Fibroblast of skin of scalp (primary cell): ENCODE measurements at regions not wholly inside any gene's neighbourhood (a gene's known extent, or its start where the extent isn't known, plus 50 kb on each side); places are given as distances from the start of the nearest gene placed in this dataset.
"Not testable (repeated sequence)": the region's sequence is repeated elsewhere in the genome, so short reads cannot be mapped to it uniquely, and the experiment has no call there.

Experiments
- DNase-seq: peaks from one replicate; pipeline ENCODE4 v3.0.0-alpha.2; 2013

DNA sequence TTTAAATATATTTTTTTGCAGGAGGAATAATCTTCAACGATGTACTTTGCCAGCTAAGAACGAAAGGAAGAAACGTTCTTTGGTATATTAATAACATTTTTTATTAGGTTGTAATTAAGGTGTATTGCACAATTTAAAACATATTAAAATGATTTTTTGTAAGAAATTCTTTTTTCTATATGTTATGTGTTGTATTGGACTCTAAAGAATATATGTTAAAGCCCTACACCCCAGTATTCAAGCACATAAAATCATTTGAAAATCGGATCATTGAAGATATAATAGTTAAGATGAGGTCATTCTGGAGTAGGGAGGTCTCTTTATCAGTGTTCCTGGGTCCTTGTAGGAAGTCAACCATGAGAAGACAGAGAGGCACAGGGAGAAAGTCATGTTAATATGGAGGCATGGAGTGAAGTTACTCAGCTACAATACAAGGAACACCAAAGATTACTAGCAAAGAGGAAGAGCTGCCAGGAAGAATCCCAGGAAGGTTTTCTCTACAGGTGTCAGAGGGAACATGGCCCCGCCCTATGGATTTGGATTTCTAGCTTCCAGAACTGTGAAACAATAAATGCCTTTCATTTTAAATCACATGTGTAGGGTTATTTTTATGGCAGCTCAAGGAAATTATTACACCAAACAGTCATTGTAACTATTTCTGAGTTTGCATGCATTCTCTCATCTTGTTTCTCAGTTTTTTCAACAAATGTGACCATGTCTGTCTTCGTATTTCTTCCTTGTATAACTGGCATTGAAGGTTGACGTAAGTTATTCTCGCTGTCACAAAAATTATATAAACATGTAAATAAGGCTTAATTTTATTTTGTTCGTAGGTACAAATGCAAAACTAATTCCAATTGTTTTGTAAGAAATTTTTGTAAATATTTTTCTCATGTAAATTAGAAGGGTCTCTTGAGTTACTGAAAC lies 75.4 kb upstream of the VPREB1 start:
- DNase-seq: no peak

DNA sequence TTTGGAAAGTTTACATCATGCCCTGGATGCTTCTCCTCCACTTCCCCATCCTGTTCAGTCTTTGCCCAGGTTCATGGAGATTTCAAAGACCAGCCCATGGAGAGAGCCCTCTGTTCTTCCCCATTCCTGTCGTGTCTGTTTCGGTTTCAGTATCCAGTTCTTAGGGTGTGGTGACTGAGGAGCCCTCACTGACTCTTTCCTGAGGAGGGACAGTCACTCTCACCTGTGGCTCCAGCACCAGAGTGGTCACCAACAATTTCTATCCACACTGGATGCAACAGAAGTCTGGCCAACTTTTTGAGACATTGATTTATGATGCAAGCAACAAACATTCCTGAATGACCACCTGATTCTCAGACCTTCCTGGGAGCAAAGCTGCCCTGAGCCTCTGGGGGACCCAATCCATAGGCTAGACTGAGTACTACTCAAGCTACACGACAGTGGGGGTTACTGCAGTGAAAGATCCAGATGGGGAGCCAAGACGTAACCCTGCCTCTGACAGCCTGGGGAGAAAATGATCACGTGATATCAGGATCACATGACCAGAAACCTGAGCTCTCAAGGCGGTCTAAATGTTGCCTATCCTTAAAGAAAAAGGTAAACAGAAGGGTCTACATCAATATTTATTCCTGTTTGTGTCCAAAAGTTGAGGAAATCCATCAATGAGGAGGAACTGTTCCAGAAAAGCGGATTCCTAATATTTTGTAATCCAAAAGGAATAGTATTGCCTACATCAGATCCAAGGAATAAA lies 76.2 kb upstream of the VPREB1 start:
- DNase-seq: peak; percentile 28

DNA sequence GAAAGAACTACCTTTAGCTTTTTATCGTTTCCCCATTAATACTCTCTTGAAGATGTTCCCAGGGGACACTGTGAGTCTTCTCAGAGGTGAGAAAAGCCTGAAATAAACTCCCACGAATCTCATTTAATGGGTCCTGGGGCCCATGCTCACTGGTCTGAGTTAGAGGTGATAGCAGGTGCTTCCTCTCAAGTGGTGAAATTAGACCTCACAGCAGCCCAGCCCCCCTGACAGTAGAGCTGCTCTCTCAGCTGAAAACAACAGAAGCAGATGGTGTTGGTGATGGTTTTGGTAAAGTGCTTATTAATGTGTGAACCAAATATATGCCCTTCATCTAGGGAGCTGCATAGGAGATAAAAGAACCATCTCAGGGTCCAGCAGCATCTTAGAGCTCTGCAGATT lies 76.8 kb upstream of the VPREB1 start:
- DNase-seq: no peak

DNA sequence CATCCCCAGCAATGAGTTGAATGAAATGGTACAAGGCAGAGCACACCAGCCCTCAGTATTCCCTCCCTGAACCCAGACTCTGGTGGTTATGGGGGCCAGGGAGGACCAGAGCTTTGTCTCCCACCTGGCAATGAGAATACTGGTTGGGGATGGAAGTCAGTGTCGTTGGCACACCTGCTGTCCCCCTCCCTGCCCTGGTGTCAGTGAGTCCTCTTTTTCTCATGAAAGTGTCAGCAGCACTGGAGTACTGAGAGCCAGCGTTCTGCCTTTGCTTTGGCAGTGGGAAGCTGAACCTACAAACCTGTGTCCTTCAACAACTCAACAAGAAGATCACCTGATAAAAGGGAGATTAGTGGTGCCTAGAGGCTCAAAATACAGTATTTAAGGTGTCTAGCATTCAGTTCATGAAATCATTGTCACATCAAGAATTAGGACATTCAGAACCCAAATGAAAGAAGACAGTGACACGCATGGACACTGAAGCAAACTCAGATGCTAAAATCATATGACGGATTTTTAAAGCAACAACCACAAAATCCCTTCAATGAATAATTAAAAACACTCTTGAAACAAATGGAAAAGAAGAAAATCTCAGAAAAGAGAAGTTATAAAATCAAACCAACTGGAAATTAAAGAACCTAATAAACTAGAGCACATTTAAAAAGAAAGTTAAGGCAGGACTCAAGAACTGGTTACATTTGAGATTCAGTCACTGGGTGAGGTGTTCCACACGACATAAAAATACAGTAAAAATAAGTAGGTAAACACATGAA lies 77.5 kb upstream of the VPREB1 start:
- no peak for DNase-seq

DNA sequence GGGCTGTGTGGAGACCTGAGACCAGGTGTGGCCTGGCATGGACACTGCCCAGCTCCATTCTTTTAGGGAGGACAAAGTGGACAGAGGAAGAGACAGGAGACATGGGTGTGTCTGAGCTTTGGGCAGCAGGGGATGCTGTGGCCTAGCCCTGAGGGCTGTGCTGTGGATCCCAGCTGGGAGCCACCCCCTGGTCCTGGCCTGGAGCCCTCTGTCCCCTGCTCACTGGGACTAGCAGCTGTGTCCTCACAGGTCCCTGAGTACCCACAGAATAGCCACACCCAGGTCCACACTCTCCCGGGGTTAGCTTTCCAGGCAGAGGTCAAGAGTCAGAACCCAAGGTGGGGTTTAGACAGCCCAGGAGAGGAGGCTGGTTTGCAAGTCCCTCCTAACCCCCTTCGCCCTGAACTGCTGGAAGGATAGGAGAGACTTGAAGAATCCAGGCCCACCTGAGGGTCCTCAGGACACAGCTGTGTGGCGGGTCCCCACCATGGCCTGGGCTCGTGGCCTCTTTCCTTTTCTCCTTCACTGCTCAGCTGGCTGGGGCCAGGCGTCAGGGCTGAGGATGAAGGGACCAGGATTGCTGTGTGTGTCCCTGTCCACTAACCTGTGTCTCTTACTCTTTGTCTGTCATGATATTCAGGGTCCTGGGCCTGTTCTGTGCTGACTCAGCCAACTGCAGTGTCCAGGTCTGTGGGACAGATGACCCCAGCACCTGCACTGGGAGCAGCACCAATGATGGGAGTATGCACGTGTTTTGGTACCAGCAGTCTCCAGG lies 78.5 kb upstream of the VPREB1 start:
- DNase-seq: no peak

DNA sequence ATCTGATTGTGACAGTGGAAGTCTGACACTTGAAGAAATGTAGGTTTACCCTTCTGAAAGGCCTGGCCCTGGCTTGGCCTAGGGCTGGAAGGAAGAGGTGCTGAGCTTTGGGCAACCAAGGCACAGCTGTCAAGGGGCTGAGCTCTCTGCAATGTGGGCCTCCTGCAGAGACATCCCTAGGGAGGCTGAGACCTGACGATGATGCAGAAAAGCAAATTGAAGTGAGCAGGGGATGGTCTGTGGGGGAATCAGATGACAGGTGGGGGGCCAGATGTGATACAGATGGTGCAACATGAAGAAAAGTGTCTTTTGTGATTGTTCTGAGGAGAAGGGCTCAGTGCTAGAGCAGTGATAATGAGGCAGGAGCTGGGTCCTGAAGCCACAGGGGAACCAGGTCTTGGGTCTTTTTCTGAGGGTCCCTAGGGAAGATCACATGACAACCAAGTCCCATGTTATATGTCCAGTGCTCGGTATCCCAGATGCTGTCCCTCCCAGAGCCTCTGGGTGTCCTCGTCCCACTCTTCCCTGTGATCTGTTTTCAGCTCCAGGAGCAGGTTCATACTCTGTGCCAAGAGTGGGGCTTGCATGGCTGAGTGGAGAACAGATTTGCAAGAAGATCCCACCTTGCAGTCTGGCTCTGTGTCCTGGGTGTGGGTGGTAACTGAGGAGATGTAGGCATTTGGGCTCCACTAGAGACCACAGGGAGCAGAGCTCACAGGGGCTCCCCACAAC lies 79.9 kb upstream of the VPREB1 start:
- no peak for DNase-seq

DNA sequence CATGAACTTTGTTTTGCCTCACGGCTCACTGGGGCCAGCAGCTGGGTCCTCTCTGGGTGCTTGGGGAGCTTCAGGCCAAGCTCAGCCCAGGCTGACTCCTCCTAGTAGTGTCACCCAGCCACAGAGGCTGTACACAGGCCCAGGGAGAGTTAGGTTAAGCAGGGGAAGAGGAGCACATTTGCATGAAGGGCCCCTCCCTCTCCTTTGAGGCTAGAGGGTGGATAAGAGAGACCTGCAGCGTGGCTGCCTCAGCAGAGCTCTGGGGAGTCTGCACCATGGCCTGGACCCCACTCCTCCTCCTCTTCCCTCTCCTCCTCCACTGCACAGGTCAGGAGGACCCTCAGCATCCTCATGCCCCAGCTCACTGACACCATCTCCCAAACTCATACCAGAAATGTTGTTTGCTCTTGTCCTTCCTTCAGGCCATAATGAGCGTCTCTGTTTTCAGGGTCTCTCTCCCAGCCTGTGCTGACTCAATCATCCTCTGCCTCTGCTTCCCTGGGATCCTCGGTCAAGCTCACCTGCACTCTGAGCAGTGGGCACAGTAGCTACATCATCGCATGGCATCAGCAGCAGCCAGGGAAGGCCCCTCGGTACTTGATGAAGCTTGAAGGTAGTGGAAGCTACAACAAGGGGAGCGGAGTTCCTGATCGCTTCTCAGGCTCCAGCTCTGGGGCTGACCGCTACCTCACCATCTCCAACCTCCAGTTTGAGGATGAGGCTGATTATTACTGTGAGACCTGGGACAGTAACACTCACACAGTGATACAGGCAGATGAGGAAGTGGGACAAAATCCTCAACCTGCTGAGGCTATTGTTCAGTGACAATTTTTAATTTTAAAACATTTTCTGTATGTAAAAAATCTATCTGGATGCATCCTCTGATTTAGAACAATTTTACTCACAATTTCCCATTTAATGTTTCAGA lies 82.4 kb upstream of the VPREB1 start:
- DNase-seq: no peak

DNA sequence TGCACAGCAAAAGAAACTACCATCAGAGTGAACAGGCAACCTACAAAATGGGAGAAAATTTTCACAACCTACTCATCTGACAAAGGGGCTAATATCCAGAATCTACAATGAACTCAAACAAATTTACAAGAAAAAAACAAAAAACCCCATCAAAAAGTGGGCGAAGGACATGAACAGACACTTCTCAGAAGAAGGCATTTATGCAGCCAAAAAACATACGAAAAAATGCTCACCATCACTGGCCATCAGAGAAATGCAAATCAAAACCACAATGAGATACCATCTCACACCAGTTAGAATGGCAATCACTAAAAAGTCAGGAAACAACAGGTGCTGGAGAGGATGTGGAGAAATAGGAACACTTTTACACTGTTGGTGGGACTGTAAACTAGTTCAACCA lies 83.8 kb upstream of the VPREB1 start:
- not testable (repeated sequence) for DNase-seq

DNA sequence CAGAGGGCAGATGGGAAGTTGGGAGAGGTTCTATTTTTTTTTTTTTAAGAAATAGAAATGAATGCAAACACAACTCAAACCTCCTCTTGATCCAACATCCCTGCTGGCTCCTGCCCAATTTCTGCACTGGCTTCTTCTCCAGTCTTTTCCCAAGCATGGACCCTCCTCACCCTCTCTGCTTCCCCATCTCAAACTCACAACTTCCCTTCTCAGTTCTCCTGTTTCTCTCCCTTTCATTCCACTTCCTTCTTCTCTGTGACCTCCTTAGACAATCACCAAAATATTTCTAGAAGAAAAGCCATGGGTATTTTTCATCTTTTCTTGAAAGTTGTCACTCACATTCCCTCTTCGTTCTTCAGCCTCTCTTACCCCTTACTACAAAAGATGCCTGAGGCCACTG lies 85.2 kb upstream of the VPREB1 start:
- no peak for DNase-seq

DNA sequence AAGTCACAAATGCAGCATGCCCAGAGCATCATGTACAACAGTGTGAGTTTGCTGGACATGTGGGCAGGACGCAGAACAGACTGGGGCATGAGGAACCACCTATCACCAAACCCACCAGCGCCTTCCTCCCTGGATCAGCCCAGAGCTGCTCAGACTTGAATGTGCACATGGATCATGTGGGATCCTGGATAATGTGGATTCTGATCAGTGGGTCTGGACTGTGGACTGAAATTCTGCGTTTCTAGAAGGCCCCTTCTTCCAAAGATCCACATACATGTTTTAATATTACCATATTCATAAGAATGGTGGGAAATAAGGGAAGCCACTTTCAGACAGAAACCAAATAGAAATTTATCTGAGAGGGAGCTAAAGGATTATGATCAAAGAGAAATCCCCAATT lies 85.6 kb upstream of the VPREB1 start:
- no peak for DNase-seq

DNA sequence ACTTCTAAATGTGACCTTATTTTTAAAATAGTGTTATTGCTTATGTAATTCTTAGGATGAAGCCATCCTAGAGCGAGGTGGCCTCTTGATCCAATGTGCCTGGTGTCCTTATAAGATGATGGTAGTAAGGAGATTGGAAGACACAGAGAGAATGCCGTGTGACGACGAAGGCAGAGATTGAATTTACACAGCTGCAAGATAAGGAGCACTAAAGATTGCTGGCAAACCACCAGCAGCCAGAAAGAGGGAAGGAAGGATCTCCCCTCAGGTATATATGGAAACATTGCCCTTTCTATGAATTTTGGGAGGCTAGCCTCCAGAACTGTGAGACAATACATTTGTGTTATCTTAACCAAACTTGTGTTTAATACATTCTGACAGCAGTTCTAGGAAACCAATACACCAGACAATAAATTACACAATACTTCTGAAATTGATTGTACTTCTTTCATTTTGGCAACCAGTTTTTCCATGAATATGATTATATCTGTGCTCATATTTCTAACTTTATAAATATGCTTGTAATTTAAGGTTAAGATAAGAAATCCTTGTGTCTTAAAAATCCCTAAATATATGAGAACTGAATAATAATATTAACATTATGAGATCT lies 86.3 kb upstream of the VPREB1 start:
- DNase-seq: no peak

DNA sequence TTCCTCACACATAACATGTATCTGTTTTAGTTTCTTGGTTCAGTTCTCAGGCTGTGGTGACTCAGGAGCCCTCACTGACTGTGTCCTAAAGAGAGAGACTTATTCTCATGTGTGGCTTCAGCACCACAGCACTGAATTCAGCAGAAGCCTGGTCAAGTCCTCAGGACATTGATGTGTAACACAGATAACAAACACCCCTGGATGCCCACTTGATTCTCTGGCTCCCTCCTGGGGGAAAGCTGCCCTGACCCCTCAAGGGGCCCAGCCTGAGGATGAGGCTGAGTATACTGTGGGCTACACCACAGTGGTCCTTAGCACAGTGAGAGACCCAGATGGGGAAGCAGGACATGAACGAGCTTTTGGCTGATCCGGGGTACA lies 87.2 kb upstream of the VPREB1 start:
- DNase-seq: no peak

DNA sequence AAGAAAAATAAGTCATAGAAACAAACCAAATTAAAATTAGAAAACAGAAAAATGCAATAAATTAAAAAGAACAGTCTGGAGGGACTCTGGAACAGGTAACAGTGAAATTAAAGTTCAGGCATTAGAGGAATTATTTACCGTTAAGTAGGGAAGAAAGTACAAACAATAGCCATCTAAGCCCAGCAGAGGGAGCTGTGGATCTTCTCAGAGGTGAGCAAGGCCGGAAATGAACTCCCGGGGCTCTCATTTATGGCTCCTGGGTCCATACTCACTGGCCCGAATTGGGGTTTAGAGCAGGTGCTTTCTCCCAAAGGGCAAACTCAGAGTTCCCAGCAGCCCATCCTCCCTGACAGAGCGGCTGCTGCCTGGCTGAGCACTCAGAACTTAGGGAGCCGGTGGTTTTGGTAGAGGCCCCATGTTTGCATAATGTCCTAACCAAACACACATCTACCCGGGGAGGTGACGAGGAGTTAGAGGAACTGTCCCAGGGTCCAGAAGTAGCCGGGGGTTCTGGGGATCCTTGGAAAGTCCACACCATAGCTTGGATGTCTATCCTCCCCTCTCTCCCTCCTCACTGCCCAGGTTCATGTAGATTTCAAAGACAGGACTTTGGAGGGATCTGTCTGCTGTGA lies 87.8 kb upstream of the VPREB1 start:
- peak; percentile 65 for DNase-seq

DNA sequence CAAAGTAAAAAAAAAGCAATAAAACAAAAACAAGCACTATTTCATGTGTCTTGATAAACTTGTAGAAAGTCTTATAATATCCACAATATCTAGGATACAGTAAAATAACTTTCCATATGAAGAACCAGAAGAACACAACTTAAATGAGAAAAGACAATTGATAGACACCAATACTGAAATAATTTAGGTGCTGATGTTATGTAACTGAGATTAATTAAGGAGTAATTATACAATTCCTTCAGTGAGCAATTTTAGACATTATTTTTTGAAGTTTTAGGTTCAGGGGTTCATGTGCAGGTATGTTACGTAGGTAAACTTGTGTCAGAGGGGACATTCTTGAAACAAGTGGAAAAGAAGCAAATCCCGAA lies 88.3 kb upstream of the VPREB1 start:
- DNase-seq: no peak

DNA sequence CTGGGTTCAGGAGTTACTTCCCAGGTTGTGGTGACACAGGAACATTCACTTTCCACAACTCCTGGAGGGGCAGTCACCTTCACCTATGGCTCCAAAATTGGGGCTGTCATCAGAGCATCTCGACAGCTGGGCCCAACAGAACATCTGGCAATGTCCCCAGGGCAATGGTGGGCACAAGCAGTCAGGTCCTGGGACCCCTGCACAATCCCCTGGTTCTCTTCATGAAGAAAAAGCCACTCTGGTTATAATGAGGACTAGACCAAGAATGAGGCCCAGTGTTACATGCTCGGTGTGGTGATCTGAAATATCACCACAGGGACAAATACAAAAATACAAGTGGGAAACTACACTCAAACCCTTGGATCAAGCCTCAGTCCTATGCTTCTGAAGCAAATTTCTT lies 89.0 kb upstream of the VPREB1 start:
- DNase-seq: no peak

DNA sequence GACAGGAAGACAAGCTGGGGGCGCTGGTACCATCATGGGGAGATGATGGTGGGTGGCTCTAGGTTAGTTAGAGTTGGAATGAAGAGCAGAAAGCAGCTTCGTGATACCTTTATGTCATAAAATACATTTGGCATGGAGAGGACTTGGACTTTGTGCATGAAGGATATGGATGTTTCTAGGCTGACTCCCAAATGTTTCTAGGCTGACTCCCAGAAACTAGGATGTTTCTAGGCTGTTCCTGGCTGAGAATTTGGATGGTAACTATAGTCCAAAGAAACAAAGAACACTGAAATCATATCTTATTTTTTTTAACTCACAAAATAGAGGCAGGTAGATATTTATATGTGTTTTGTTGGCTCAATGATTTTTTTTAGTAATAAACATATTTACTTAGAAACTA lies 89.4 kb upstream of the VPREB1 start:
- no peak for DNase-seq

DNA sequence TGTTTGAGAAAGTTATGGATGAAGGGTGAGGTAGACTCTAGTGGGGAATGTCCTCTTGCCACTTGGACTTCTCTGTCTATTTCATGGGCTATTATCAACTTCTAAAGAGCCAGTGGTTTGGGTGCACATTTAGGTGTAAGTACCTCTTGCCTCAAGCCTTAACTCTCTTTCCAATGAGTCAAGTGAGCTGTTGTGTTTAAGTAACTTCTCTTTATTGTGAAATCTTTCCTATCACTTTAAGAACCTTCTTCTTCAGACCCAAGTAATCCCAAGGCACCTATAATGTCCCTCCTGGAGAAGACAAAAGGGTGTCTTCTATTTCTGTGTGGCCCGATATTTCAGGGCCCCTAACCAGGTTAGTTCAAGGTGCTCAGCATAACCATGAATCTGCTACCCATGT lies 90.5 kb upstream of the VPREB1 start:
- DNase-seq: no peak

DNA sequence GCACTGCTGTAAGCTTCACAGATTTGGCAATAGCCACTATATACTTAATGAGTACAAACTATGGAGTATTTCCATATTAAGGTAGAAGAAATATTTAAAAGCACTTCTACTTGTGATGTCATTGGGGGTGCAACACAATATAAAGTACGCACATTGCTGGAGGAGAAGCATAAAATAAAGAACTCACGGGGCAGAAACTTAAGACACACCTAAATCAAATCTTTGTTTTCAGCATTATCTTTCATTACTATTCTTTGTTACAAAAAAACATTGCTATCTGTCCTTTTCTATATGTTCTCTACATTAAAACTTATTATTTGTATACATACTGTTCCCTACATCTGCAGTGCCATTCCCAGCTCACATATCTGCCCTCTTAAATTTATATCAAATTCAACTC lies 93.3 kb upstream of the VPREB1 start:
- DNase-seq: no peak

DNA sequence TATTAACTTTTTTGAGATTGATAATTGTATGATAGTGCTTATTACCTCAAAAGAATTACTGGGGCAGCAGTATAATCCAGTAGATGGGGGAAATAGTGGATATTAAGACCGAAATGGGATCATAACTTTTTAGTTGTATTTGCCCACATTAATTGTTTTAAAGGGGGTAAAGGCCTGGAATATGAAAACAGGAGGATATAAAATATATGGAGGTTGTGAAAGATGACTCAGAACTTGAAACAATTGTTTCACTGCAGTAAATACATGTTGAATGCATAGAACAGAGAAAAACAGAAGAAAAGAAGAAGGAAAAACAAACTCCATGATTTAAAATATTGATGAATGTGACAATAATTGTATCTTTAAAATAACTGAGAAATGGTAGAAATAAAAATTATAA lies 94.1 kb upstream of the VPREB1 start:
- DNase-seq: no peak

DNA sequence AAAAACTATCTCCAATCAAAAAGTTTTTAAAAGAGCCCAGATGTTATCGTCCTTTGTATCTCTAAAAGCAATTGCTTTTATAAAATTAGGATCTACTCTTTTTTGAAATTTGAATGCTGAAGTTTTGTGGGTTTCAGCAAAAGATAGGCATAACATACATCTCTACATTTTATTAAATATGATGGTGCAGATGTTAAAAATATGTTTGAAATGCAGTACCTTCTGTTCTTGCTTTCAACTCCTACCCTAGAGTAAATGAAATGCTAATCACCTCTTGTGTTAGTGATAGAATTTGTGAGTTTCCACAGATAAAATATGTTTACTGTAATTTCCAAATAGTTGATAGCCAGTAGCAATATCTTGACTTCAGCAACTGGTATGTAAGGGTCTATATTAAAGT lies 95.7 kb upstream of the VPREB1 start:
- no peak for DNase-seq
